Rectal smooth muscle tissue (tissue), 1 donor: ENCODE measurements at regions not wholly inside any gene's neighbourhood (a gene's known extent, or its start where the extent isn't known, plus 50 kb on each side); places are given as distances from the start of the nearest gene placed in this dataset.

Experiments used
- H3K27ac ChIP-seq: one replicate; pipeline ENCODE4 v1.7.0; 2013; ENCODE audit warnings: low read depth, low read length, inconsistent platforms
- H3K27me3 ChIP-seq: one replicate; pipeline ENCODE4 v1.7.0; 2013; ENCODE audit warnings: low read length; ENCODE audit not compliant: control insufficient read depth, insufficient read depth
- H3K36me3 ChIP-seq: one replicate; pipeline ENCODE4 v1.7.0; 2013; ENCODE audit warnings: low read length; ENCODE audit not compliant: control insufficient read depth, insufficient read depth
- H3K4me1 ChIP-seq: one replicate; pipeline ENCODE4 v1.7.0; 2013; ENCODE audit warnings: low read length; ENCODE audit not compliant: control insufficient read depth, insufficient read depth
- H3K4me3 ChIP-seq: one replicate; pipeline ENCODE4 v1.7.0; 2013; ENCODE audit warnings: low read length
- H3K9ac ChIP-seq: one replicate; pipeline ENCODE4 v1.7.0; 2013; ENCODE audit warnings: low read length

- H3K4me1 ChIP-seq, result no peaks in the 10 kb centered on the region
- no peak overlapping the region for H3K4me3 ChIP-seq
- no peak overlapping the region for H3K9ac ChIP-seq
- no peaks in the 10 kb centered on the region for H3K36me3 ChIP-seq
- H3K27ac ChIP-seq, result no peak overlapping the region
- no peaks in the 10 kb centered on the region for H3K27me3 ChIP-seq
These were observed 340.8 kb upstream of the KLF6 start for GRCh38 chr10:4125776-4126175.

- Histone ChIP-seq H3K27me3 (no peaks in the 10 kb centered on the region), H3K4me1 (no peaks in the 10 kb centered on the region), H3K9ac (no peak overlapping the region), H3K36me3 (no peaks in the 10 kb centered on the region), H3K27ac (no peak overlapping the region), H3K4me3 (no peak overlapping the region)
These were observed 336.7 kb upstream of the KLF6 start for GRCh38 chr10:4121502-4122380.

- Histone ChIP-seq H3K27ac (no peak overlapping the region), H3K27me3 (no peaks in the 10 kb centered on the region), H3K4me1 (no peaks in the 10 kb centered on the region), H3K36me3 (no peaks in the 10 kb centered on the region), H3K9ac (no peak overlapping the region), H3K4me3 (no peak overlapping the region)
These were observed 335.3 kb upstream of the KLF6 start for GRCh38 chr10:4120096-4120853.

- Histone ChIP-seq H3K9ac (no peak overlapping the region), H3K4me3 (no peak overlapping the region), H3K4me1 (no peaks in the 10 kb centered on the region), H3K36me3 (no peaks in the 10 kb centered on the region), H3K27ac (no peak overlapping the region), H3K27me3 (no peaks in the 10 kb centered on the region)
These were observed 334.1 kb upstream of the KLF6 start for GRCh38 chr10:4119107-4119506.

GRCh38 chr10:4117604-4118003 lies 332.6 kb upstream of the KLF6 start:
- H3K27ac ChIP-seq, result no peak overlapping the region
- H3K27me3 ChIP-seq, result no peaks in the 10 kb centered on the region
- no peak overlapping the region for H3K9ac ChIP-seq
- H3K36me3 ChIP-seq, result no peaks in the 10 kb centered on the region
- no peak overlapping the region for H3K4me3 ChIP-seq
- no peaks in the 10 kb centered on the region for H3K4me1 ChIP-seq

- no peaks in the 10 kb centered on the region for H3K27me3 ChIP-seq
- H3K9ac ChIP-seq, result no peak overlapping the region
- H3K36me3 ChIP-seq, result no peaks in the 10 kb centered on the region
- no peak overlapping the region for H3K27ac ChIP-seq
- no peaks in the 10 kb centered on the region for H3K4me1 ChIP-seq
- H3K4me3 ChIP-seq, result no peak overlapping the region
These were observed 326.6 kb upstream of the KLF6 start for GRCh38 chr10:4111643-4112042.

- H3K4me3 ChIP-seq, result no peak overlapping the region
- no peaks in the 10 kb centered on the region for H3K4me1 ChIP-seq
- H3K9ac ChIP-seq, result no peak overlapping the region
- no peaks in the 10 kb centered on the region for H3K27me3 ChIP-seq
- no peaks in the 10 kb centered on the region for H3K36me3 ChIP-seq
- no peak overlapping the region for H3K27ac ChIP-seq
These were observed 324.5 kb upstream of the KLF6 start for GRCh38 chr10:4109469-4109868.

- no peak overlapping the region for H3K4me3 ChIP-seq
- no peaks in the 10 kb centered on the region for H3K27me3 ChIP-seq
These were observed 323.7 kb upstream of the KLF6 start for GRCh38 chr10:4108693-4109092.

GRCh38 chr10:4107285-4107851 lies 322.4 kb upstream of the KLF6 start:
- H3K36me3 ChIP-seq, result no peaks in the 10 kb centered on the region
- H3K27ac ChIP-seq, result no peak overlapping the region
- H3K9ac ChIP-seq, result no peak overlapping the region
- no peaks in the 10 kb centered on the region for H3K27me3 ChIP-seq
- H3K4me3 ChIP-seq, result no peak overlapping the region
- no peaks in the 10 kb centered on the region for H3K4me1 ChIP-seq

More at GRCh38 chr10:4108693-4109092, 323.7 kb upstream of the KLF6 start:
- Histone ChIP-seq H3K9ac (no peak overlapping the region), H3K36me3 (no peaks in the 10 kb centered on the region), H3K27ac (no peak overlapping the region), H3K4me1 (no peaks in the 10 kb centered on the region)

GRCh38 chr10:4103603-4104002 lies 318.6 kb upstream of the KLF6 start:
- H3K27ac ChIP-seq, result no peak overlapping the region
- no peaks in the 10 kb centered on the region for H3K4me1 ChIP-seq
- no peak overlapping the region for H3K9ac ChIP-seq
- no peaks in the 10 kb centered on the region for H3K36me3 ChIP-seq
- H3K4me3 ChIP-seq, result no peak overlapping the region
- no peaks in the 10 kb centered on the region for H3K27me3 ChIP-seq

GRCh38 chr10:4102802-4103344 lies 317.9 kb upstream of the KLF6 start:
- H3K9ac ChIP-seq, result no peak overlapping the region
- H3K36me3 ChIP-seq, result no peaks in the 10 kb centered on the region
- H3K4me3 ChIP-seq, result no peak overlapping the region

GRCh38 chr10:4101918-4102654 lies 317.1 kb upstream of the KLF6 start:
- no peaks in the 10 kb centered on the region for H3K4me1 ChIP-seq
- H3K27me3 ChIP-seq, result no peaks in the 10 kb centered on the region
- no peak overlapping the region for H3K9ac ChIP-seq
- H3K27ac ChIP-seq, result no peak overlapping the region
- no peaks in the 10 kb centered on the region for H3K36me3 ChIP-seq
- no peak overlapping the region for H3K4me3 ChIP-seq

More at GRCh38 chr10:4102802-4103344, 317.9 kb upstream of the KLF6 start:
- Histone ChIP-seq H3K27ac (no peak overlapping the region), H3K4me1 (no peaks in the 10 kb centered on the region), H3K27me3 (no peaks in the 10 kb centered on the region)
